ENCODE measurements at regions not wholly inside any gene's neighbourhood (a gene's known extent, or its start where the extent isn't known, plus 50 kb on each side); places are given as distances from the start of the nearest gene placed in this dataset.
A peak's percentile ranks its signal among the peaks of the same experiment; 100 is the strongest.
"Not testable (repeated sequence)": the region's sequence is repeated elsewhere in the genome, so short reads cannot be mapped to it uniquely, and the experiment has no call there.

DNA sequence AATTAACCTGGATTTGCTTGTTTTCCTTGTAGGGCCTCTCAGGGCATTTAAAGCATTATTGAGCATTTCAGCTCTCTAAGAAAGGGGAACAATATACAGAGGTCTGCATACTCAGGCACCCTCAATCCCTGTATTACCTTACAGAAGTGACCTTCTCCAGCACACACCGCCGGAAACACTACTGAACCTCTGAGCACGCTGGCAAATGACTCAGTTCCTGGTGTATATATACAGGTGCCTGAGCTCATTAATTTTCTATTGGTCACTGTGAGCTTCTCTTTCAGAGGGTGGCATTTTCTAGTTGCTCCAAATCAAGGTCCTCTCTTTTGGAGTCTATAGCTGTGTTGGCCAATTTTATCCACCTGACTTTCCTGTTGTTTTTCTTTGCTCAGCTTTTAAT, 85.2 kb upstream of the COPS8 start:
- ATAC-seq (no peak), DNase-seq (ENCODE audit: low spot score) (no peak)

DNA sequence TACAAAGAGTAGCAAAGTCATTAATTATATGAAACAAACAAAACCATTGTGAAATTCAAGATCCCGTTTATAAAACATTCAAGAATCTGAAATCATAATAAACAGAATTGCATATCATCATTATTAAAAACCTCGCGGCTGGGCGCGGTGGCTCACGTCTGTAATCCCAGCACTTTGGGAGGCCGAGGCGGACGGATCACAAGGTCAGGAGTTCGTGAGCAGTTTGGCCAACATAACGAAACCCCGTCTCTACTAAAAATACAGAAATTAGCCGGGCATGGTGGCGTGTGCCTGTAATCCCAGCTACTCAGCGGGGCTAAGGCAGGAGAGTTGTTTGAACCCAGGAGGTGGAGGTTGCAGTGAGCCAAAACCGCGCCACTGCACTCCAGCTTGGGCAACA, 80.3 kb upstream of the COPS8 start:
- not testable (repeated sequence) for ATAC-seq; DNase-seq (ENCODE audit: low spot score)

DNA sequence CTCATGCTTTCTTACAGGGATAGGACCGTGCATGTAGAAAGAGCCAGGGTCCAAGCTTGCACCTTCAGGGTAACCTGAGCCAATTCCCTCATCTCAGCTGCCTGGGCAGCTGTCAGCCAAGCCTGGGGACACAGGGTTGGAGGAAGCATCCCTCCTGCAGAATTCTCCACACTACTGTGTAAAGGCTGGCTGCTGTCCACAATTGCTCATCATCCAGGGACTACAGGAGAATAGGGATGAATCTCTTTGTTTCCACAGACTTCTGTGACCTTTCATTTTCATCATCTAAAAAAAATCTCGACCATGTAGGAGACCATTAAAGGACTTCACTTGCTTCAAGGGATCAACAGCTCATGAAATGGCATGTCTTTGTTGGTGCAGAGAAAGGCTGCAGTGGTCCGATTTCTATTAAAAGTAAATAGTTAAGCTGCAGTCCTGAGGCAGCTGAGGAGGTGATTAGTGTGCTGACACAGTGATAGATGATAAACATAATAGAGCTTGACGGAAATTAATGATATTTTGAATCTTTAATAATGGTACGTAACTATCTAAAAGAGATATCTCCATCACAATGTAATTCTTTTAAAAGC, 74.4 kb upstream of the COPS8 start:
- DNase-seq (ENCODE audit: low spot score), result no peak
- ATAC-seq, result no peak

DNA sequence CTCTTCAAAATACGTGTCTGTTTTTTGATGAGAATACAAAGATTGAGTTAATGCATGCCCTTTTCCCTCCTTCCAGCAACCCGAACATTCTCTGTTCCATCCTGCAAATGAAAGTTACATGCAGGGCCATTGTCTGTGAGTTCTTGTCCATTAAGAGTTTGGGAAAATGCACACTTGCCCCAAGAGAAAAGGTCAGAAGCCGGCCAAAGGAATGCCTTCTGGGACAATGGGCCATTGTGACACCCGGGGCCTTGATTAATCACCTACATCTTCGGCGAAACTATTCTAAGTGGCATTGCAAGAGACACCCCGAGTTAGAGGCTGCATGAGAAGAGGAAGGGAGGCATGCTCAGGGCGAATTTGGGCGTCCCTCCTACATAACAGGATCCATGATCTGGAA, 73.7 kb upstream of the COPS8 start:
- no peak for ATAC-seq
- DNase-seq (ENCODE audit: low spot score), result no peak

DNA sequence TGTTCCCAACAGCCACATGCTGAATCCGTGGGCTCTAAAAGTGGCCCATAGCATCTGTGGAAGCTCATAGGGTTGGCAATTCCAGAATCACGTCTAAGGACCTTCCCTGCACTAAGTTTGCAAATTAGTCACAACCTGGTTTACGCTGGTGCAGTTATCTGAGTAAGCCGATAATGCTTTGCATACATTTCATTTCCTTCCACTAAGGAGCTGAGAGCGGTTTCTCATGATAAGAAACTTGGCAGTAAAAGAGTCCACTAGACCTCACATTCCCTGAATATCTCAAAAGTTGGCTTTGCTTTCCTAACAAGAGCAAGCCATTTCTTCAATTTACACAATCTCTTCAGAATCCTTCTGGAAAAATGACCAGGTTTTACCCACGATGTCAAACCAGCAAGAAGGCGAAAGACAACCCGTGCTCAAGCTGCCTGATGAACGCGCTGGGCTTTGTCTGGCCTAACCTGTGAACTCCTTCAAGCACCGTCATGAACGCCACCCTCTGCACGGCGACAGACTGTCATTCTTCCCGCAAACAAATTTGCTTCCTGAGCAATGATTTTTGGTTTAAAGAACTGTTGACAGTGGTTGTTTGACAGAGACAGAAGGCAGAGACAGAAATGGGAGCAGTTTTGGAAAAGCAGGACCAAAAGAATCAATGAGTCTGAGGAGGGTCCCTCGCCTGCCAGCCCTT, 73.0 kb upstream of the COPS8 start:
- DNase-seq (ENCODE audit: low spot score) (no peak), ATAC-seq (no peak)

DNA sequence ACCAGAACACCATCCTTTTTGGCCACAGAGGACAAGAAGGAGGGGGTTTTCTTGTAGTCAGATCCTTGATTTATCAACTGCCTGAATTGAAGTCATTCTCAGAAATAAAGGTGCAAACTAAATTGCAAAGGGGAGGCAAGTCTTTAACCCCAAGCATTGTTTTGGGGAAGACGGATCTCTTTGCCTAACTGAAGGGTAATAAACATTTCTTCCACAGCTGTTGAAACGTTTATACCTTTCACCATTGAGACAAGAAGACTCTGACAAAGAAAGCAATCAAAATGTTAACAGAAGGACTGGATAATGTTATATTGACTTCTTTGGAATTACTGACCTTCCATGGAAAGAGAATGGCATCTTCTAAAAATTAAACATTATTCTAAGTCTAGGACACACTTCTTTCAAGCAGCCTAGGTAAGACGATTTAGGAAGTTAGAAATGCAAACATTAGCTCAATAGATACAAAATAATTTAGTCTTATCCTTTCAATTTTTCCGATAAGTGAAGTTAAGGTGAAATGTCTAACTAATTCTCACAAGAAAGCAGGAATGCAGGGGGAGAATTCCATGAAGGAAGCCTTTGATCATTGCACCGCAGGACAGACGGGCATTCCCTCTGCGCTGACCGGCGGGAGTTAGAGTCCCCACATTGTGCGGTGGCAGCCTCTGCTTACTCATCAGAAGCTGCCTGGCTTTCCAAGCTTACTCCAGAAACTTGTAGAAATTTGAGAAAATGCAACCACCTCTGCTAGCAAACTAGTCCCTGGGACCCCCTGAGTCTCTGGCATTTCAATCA, 69.4 kb upstream of the COPS8 start:
- ATAC-seq, result no peak
- DNase-seq (ENCODE audit: low spot score), result no peak

DNA sequence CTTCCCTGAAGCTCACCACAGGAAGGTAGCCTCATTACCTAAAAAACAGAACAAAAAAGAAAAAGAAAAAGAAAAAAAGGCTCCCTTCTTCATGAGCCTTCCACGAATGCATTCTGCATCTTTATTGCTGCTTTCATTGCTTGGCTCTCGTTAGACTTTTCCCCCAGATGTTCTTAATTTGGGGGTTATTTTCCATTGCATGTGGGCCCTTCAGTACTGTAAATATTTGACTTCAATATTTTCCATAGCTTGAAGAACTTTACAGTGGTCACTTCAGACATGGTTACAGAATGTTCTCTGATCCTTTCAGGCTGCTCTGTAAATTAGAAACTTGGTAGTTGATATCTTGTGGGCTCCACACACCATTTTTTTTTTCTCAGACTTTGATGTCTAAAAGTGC, 65.6 kb upstream of the COPS8 start:
- DNase-seq (ENCODE audit: low spot score) (no peak), ATAC-seq (no peak)

DNA sequence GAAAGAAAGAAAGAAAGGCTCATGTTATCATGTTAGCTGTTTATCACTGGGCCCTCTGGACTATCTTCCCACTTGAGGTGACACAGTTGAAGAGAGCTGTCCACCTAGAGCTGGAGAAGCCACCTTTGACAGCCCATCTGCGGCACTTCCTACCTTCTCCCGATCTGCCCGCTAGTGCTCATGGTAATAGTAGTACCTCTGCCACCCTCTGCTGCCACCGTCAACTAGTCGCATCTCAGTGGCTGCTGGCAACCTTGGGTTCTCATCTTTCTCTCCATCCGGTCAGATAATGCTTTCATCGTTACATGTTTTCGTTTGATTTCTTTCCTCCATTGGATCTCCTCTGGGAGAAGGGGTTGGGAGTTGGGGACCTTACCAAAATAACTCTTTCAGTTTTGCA, 63.2 kb upstream of the COPS8 start:
- DNase-seq (ENCODE audit: low spot score), result no peak
- ATAC-seq, result no peak

DNA sequence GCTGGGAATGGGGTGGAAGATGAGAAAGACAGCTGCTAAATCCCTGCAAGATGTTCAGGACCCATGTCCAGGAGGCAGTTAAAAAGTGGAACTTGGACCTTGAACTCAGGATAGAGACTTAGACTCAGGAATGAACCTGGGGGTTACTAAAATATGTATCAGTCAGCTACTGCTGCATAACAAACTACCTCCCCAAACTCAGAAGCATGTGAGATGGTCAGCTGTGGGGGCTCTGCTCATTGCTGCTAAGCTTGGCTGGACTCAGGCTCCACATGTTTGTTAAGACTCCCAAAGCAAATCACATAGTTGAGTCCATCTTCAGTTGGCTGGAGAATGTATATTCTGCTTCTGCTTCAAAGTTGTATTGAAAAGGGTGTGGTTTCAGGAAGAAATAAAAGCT, 61.4 kb upstream of the COPS8 start:
- ATAC-seq (no peak), DNase-seq (ENCODE audit: low spot score) (no peak)

DNA sequence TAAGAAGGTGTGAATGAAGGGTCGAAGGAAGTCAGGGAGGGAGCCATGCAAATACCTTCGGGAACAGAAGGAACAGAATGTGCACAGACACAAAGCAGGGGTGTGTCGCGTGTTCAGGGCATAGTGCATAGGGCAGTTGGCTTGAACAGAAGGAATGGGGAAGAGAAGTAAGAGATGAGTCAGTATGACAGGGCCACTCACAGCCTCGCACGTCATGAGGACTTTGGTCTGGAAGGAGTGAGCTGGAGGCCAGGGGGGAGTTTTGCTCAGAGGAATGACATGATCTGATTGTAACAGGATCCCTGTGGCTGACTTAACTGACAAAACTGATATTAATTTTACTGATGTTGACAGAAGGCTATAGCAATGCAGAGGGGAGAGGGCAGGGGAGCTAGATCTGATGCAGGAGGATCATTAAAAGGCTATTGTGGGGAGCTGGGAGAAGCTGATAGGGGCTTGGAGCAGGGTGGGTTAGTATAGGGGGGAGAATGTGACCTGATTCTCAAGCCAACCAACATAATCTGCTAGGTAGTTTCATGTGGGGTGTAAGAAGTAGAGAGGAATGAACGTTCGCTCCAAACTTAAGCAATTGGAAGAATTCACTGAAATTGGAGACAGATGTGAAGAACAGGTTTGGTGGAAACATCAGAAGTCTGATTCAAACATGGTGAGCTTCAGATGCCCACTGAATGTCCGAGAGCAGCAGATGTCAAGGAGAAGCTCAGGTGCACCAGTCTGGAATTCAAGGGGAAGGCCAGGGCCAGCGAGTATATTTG, 60.4 kb upstream of the COPS8 start:
- peak; percentile 74 for DNase-seq (ENCODE audit: low spot score)

DNA sequence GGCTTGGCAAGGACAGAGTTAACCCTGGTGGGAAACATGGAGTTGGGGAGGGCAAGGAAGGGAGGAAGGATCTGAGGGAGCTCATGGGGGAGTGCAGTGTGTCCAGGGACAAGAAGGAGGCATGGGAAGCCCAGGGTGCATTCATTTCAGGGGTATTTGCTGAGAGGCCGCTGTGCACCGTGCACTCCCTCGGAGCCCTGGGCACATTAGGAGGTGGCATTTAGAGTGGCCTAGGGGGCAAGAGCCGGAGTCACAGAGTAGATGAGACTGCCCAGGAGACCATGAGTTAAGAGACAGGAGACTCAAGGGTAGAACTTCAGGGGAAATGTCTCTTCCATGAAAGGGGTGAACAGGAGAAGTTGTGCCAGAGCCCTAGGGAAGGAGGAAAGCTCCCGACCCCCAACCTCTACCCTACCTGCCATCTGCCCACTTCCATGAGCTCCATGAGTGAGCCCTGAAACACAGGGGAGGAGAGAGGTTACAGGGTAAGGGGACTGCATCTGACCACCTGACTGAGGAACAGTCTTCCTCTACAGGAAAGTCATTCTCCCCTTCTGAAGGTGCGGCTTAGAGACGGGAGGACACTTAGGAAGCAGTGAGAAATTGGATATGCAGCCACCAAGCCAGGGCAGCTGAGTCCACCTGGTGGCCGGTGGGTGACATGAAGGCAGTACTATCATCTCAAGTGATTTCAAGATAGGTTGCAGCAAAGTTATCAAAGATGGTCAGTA, 58.5 kb upstream of the COPS8 start:
- ATAC-seq (peak; percentile 93), DNase-seq (ENCODE audit: low spot score) (peak; percentile 72)

More for the DNA sequence above, 60.4 kb upstream of the COPS8 start:
- ATAC-seq, result peak; percentile 78

DNA sequence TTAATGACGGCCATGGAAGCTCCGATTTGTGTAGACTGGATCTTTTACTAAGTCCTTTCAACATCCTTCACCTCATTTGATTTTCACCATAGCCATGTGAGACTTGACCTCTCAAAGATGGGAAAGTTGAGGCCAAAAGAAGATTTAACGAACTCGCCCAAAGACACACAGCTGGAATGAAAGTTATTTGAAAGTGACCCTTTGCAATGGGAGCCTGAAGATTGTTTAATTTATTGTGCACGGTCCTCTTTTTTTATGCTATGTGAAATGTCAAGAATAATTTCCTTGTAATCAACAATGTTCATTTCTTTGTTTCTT, 58.0 kb upstream of the COPS8 start:
- DNase-seq (ENCODE audit: low spot score) (no peak), ATAC-seq (no peak)

DNA sequence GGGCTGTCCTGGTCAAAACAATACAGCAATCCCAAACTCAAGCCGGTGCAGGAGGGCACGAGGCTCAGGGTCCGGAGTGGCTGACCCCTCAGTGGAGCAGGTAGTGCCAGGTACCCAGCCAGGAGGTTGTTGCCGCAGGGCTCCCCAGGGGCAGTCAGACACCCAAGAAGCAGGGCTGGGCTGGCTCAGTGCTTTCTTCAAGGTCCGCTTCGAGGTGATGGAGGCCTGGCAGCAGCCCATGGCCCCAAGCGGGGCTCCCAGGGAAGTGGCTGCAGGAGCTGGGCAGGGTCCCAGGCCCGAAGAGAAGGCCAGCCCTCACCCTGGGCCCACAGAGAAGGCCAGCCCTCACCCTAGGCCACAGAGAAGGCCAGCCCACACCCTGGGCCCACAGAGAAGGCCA, 55.3 kb upstream of the COPS8 start:
- ATAC-seq (no peak), DNase-seq (ENCODE audit: low spot score) (no peak)

DNA sequence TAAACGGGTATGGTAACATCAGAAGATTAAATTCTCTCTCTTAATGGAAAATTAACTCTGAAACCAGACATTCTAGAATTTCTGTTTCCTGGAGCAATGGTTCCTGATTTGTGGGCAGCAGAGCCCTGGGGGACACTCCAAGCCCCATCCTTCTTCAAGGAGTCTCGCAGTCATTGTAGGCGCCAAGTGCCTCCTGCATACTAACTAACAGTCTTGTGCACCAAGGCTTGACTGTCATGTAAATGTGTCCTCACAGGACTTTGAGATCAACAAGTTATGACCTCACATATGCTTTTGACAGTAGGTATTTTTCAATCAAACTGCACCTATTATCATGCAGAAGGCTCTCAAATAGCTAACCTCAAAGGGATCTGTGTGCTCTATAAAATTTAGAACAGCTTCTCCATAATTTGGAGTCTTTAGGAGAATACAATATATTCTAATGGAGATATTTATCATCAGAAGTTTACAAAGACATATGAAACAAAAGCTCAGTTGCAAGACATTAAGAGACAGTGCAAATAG, 52.1 kb upstream of the COPS8 start:
- ATAC-seq (no peak), DNase-seq (ENCODE audit: low spot score) (no peak)

DNA sequence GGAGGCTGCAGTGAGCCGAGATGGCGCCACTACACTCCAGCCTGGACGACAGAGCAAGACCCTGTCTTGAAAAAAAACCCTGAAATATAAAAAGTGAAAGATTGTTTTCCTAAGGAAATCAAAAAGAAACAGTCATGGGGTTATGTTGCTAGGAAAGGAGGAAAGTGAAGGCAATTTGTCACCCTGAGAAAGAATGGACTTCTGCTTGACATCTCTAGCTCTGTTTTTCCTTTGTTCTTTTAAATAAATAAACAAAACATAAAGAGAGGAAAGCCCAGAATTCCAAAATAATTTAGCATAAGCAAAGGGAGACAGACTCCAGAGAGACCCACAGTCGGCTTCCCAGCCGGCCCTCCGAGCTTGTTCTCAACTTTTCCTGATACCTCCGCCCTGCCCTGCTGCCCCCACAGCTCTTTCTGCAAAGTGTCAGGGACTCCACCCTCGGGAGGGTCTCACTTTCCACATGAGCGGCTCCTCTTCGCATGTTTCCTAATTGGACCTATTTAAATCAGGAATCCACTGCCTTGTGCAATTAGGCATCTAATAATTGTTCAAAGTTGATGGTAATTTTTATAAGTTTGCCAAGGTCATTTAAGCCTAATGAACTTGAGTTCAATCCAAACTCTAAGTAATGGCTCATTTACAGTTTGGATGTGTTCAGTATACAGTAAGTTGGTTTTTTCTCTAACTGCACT, 49.8 kb upstream of the COPS8 start:
- no peak for ATAC-seq
- DNase-seq (ENCODE audit: low spot score), result no peak

Measured in left lobe of liver (tissue), 2 donors.